ENCODE measurements at regions not wholly inside any gene's neighbourhood (a gene's known extent, or its start where the extent isn't known, plus 50 kb on each side); places are given as distances from the start of the nearest gene placed in this dataset.

- no peak for DNase-seq
- peaks cover 0 to 40% (median 4%) of the 10 kb centered on the region in 5 experiments for H3K27me3 ChIP-seq (replicated peaks in 2 of 5; ENCODE audit: control insufficient read depth in 4 of 5, insufficient read depth in 5 of 5, low read length in 4 of 5)
- H3K4me3 ChIP-seq (ENCODE audit: control insufficient read depth in 1 of 7, extremely low read depth in 1 of 7, insufficient read depth in 4 of 7, low read depth in 2 of 7, low read length in 6 of 7) = no peak overlapping the region
- H3K27ac ChIP-seq (ENCODE audit: insufficient read depth in 1 of 2, low read depth in 1 of 2, low read length in 2 of 2, poor library complexity in 1 of 2, severe bottlenecking in 2 of 2) = no peak overlapping the region
- ChIA-PET POLR2A (no interaction called here), CTCF (no interaction called here)
- 81% methylated on average over 6 of the region's 7 CpGs for WGBS (ENCODE audit: insufficient coverage)
- no peaks in the 10 kb centered on the region for H3K4me1 ChIP-seq (ENCODE audit: control extremely low read depth in 1 of 4, control insufficient read depth in 4 of 4, insufficient read depth in 4 of 4, low read length in 3 of 4)
- H3K36me3 ChIP-seq (ENCODE audit: control insufficient read depth in 4 of 4, insufficient read depth in 4 of 4, low read length in 3 of 4) = no peaks in the 10 kb centered on the region
- H3K9me3 ChIP-seq (ENCODE audit: control extremely low read depth in 1 of 5, control insufficient read depth in 4 of 5, insufficient read depth in 2 of 5, low read depth in 1 of 5, low read length in 4 of 5) = no peaks in the 10 kb centered on the region
Observed at GRCh38 chr10:131431533-131431932, 120.0 kb upstream of the TCERG1L start.

GRCh38 chr10:131431978-131432690, 120.6 kb upstream of the TCERG1L start:
- no peaks in the 10 kb centered on the region for H3K9me3 ChIP-seq (ENCODE audit: control extremely low read depth in 1 of 5, control insufficient read depth in 4 of 5, insufficient read depth in 2 of 5, low read depth in 1 of 5, low read length in 4 of 5)
- ChIA-PET CTCF (no interaction called here), POLR2A (no interaction called here)
- no peak for DNase-seq
- peaks cover 0 to 34% (median 3%) of the 10 kb centered on the region in 5 experiments for H3K27me3 ChIP-seq (replicated peaks in 2 of 5; ENCODE audit: control insufficient read depth in 4 of 5, insufficient read depth in 5 of 5, low read length in 4 of 5)
- no peak overlapping the region for H3K27ac ChIP-seq (ENCODE audit: insufficient read depth in 1 of 2, low read depth in 1 of 2, low read length in 2 of 2, poor library complexity in 1 of 2, severe bottlenecking in 2 of 2)
- H3K4me3 ChIP-seq (ENCODE audit: control insufficient read depth in 1 of 7, extremely low read depth in 1 of 7, insufficient read depth in 4 of 7, low read depth in 2 of 7, low read length in 6 of 7) = no peak overlapping the region
- H3K36me3 ChIP-seq (ENCODE audit: control insufficient read depth in 4 of 4, insufficient read depth in 4 of 4, low read length in 3 of 4) = no peaks in the 10 kb centered on the region
- WGBS (ENCODE audit: insufficient coverage) = 91% methylated on average over 16 of the region's 16 CpGs
- no peaks in the 10 kb centered on the region for H3K4me1 ChIP-seq (ENCODE audit: control extremely low read depth in 1 of 4, control insufficient read depth in 4 of 4, insufficient read depth in 4 of 4, low read length in 3 of 4)

GRCh38 chr10:131433568-131433967, 122.0 kb upstream of the TCERG1L start:
- Histone ChIP-seq H3K27me3 (replicated peaks in 2 of 5; ENCODE audit: control insufficient read depth in 4 of 5, insufficient read depth in 5 of 5, low read length in 4 of 5) (peaks cover 0 to 40% (median 3%) of the 10 kb centered on the region in 5 experiments), H3K36me3 (ENCODE audit: control insufficient read depth in 4 of 4, insufficient read depth in 4 of 4, low read length in 3 of 4) (no peaks in the 10 kb centered on the region), H3K27ac (ENCODE audit: insufficient read depth in 1 of 2, low read depth in 1 of 2, low read length in 2 of 2, poor library complexity in 1 of 2, severe bottlenecking in 2 of 2) (no peak overlapping the region), H3K9me3 (ENCODE audit: control extremely low read depth in 1 of 5, control insufficient read depth in 4 of 5, insufficient read depth in 2 of 5, low read depth in 1 of 5, low read length in 4 of 5) (no peaks in the 10 kb centered on the region), H3K4me3 (ENCODE audit: control insufficient read depth in 1 of 7, extremely low read depth in 1 of 7, insufficient read depth in 4 of 7, low read depth in 2 of 7, low read length in 6 of 7) (no peak overlapping the region), H3K4me1 (ENCODE audit: control extremely low read depth in 1 of 4, control insufficient read depth in 4 of 4, insufficient read depth in 4 of 4, low read length in 3 of 4) (no peaks in the 10 kb centered on the region)
- POLR2A ChIA-PET = no interaction called here
- CTCF ChIA-PET = no interaction called here
- WGBS (ENCODE audit: insufficient coverage) = 85% methylated on average over 6 of the region's 8 CpGs
- DNase-seq = no peak

GRCh38 chr10:131435232-131435631, 123.7 kb upstream of the TCERG1L start:
- CTCF ChIA-PET = interaction anchor here (1.2 kb wide), 1 partner anchor 19 kb away, joined by 3 read pairs; no protein-coding TSS in a partner anchor
- Histone ChIP-seq H3K4me1 (ENCODE audit: control extremely low read depth in 1 of 4, control insufficient read depth in 4 of 4, insufficient read depth in 4 of 4, low read length in 3 of 4) (no peaks in the 10 kb centered on the region), H3K36me3 (ENCODE audit: control insufficient read depth in 4 of 4, insufficient read depth in 4 of 4, low read length in 3 of 4) (no peaks in the 10 kb centered on the region), H3K4me3 (ENCODE audit: control insufficient read depth in 1 of 7, extremely low read depth in 1 of 7, insufficient read depth in 4 of 7, low read depth in 2 of 7, low read length in 6 of 7) (no peak overlapping the region), H3K9me3 (ENCODE audit: control extremely low read depth in 1 of 5, control insufficient read depth in 4 of 5, insufficient read depth in 2 of 5, low read depth in 1 of 5, low read length in 4 of 5) (no peaks in the 10 kb centered on the region), H3K27me3 (replicated peaks in 2 of 5; ENCODE audit: control insufficient read depth in 4 of 5, insufficient read depth in 5 of 5, low read length in 4 of 5) (peaks cover 0 to 52% (median 3%) of the 10 kb centered on the region in 5 experiments), H3K27ac (ENCODE audit: insufficient read depth in 1 of 2, low read depth in 1 of 2, low read length in 2 of 2, poor library complexity in 1 of 2, severe bottlenecking in 2 of 2) (no peak overlapping the region)
- WGBS (ENCODE audit: insufficient coverage) = 94% methylated on average over 3 of the region's 9 CpGs
- POLR2A ChIA-PET = no interaction called here
- no peak for DNase-seq

GRCh38 chr10:131435760-131436457, 124.4 kb upstream of the TCERG1L start:
- CTCF ChIA-PET = no interaction called here
- H3K4me1 ChIP-seq (ENCODE audit: control extremely low read depth in 1 of 4, control insufficient read depth in 4 of 4, insufficient read depth in 4 of 4, low read length in 3 of 4) = no peaks in the 10 kb centered on the region
- POLR2A ChIA-PET = no interaction called here
- H3K4me3 ChIP-seq (ENCODE audit: control insufficient read depth in 1 of 7, extremely low read depth in 1 of 7, insufficient read depth in 4 of 7, low read depth in 2 of 7, low read length in 6 of 7) = no peak overlapping the region
- H3K9me3 ChIP-seq (ENCODE audit: control extremely low read depth in 1 of 5, control insufficient read depth in 4 of 5, insufficient read depth in 2 of 5, low read depth in 1 of 5, low read length in 4 of 5) = no peaks in the 10 kb centered on the region
- no peaks in the 10 kb centered on the region for H3K36me3 ChIP-seq (ENCODE audit: control insufficient read depth in 4 of 4, insufficient read depth in 4 of 4, low read length in 3 of 4)
- H3K27ac ChIP-seq (ENCODE audit: insufficient read depth in 1 of 2, low read depth in 1 of 2, low read length in 2 of 2, poor library complexity in 1 of 2, severe bottlenecking in 2 of 2) = no peak overlapping the region
- no peak for DNase-seq
- H3K27me3 ChIP-seq (replicated peaks in 2 of 5; ENCODE audit: control insufficient read depth in 4 of 5, insufficient read depth in 5 of 5, low read length in 4 of 5) = peaks cover 0 to 59% (median 4%) of the 10 kb centered on the region in 5 experiments
- 92% methylated on average over 16 of the region's 18 CpGs for WGBS (ENCODE audit: insufficient coverage)

- H3K27ac ChIP-seq (ENCODE audit: insufficient read depth in 1 of 2, low read depth in 1 of 2, low read length in 2 of 2, poor library complexity in 1 of 2, severe bottlenecking in 2 of 2) = no peak overlapping the region
- CTCF ChIA-PET = no interaction called here
- POLR2A ChIA-PET = no interaction called here
- no peak for DNase-seq
- no peak overlapping the region for H3K4me3 ChIP-seq (ENCODE audit: control insufficient read depth in 1 of 7, extremely low read depth in 1 of 7, insufficient read depth in 4 of 7, low read depth in 2 of 7, low read length in 6 of 7)
- no peaks in the 10 kb centered on the region for H3K9me3 ChIP-seq (ENCODE audit: control extremely low read depth in 1 of 5, control insufficient read depth in 4 of 5, insufficient read depth in 2 of 5, low read depth in 1 of 5, low read length in 4 of 5)
- H3K36me3 ChIP-seq (ENCODE audit: control insufficient read depth in 4 of 4, insufficient read depth in 4 of 4, low read length in 3 of 4) = no peaks in the 10 kb centered on the region
- H3K27me3 ChIP-seq (replicated peaks in 2 of 5; ENCODE audit: control insufficient read depth in 4 of 5, insufficient read depth in 5 of 5, low read length in 4 of 5) = peaks cover 0 to 62% (median 4%) of the 10 kb centered on the region in 5 experiments
- no peaks in the 10 kb centered on the region for H3K4me1 ChIP-seq (ENCODE audit: control extremely low read depth in 1 of 4, control insufficient read depth in 4 of 4, insufficient read depth in 4 of 4, low read length in 3 of 4)
- WGBS (ENCODE audit: insufficient coverage) = 95% methylated on average over 2 of the region's 4 CpGs
Observed at GRCh38 chr10:131436458-131436857, 124.9 kb upstream of the TCERG1L start.

All from common myeloid progenitor, CD34-positive (primary cell).